ENCODE measurements at regions not wholly inside any gene's neighbourhood (a gene's known extent, or its start where the extent isn't known, plus 50 kb on each side); places are given as distances from the start of the nearest gene placed in this dataset.

- no peak for DNase-seq (ENCODE audit: low read depth in 1 of 2, low spot score in 1 of 2)
These were observed 100.8 kb upstream of the DIO3 start for GRCh38 chr14:101460521-101460920.

GRCh38 chr14:101460986-101461750 lies 100.1 kb upstream of the DIO3 start:
- DNase-seq (ENCODE audit: low read depth in 1 of 2, low spot score in 1 of 2) = no peak

- no peak for DNase-seq (ENCODE audit: low read depth in 1 of 2, low spot score in 1 of 2)
These were observed 99.4 kb upstream of the DIO3 start for GRCh38 chr14:101461891-101462290.

DNA sequence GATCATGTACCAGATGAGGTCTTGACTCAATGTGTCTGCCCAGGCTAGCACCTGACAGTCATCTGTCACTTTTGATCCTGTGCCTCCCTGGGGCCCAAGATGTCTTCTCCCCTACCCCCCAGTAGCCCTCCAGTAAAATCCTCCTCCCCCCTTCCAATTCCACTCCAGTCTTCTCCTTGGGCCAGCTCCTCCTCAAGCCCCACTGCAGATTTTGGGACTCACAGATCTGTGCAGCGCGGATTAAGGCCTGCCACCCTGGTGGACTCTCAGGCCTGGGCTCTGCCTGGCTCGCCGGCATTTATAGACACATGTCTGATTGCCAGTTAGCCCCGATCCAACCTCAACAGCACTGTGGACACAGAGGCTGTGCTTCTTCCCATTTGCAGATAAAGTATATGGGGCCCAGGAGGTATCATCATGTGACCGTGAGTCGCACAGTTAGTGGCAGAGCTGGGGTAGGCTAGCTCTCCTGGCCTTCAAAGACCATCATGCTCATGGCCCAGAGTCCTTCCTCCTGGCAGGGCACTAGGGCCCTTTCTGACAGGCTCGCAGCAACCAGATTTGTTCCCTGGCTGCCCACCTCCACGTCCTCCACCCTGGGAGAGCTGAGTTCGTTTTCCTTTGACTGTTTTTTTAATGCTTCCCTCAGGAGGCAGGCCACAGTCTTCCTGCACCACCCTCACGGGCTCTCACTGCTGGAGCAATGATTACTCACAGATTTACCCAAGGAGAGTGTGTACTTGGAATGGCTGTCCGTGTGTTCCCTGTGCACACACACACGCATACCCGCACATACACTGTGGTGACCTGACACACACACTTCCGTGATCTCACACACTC lies 98.3 kb upstream of the DIO3 start:
- no peak for DNase-seq (ENCODE audit: low read depth in 1 of 2, low spot score in 1 of 2)

DNA sequence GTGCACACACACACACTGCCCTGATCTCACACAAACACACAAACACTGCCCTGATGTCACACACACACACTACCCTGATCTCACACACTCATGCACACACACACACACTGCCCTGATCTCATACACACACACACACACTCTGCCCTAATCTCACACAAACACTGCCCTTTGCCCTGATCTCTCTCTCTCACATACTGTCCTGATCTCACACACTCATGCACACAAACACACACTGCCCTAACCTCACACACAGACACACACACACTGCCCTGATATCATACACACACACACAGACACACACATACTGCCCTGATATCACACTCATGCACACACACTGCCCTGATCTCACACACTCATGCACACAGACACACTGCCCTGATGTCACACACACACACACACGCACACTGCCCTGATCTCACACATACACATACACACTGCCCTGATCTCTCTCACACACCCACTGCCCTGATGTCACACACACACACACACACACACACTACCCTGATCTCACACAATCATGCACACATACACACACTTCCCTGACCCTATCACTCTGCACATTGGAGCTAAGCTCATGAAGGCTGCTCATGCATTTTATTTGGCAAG lies 97.6 kb upstream of the DIO3 start:
- no peak for DNase-seq (ENCODE audit: low read depth in 1 of 2, low spot score in 1 of 2)

DNA sequence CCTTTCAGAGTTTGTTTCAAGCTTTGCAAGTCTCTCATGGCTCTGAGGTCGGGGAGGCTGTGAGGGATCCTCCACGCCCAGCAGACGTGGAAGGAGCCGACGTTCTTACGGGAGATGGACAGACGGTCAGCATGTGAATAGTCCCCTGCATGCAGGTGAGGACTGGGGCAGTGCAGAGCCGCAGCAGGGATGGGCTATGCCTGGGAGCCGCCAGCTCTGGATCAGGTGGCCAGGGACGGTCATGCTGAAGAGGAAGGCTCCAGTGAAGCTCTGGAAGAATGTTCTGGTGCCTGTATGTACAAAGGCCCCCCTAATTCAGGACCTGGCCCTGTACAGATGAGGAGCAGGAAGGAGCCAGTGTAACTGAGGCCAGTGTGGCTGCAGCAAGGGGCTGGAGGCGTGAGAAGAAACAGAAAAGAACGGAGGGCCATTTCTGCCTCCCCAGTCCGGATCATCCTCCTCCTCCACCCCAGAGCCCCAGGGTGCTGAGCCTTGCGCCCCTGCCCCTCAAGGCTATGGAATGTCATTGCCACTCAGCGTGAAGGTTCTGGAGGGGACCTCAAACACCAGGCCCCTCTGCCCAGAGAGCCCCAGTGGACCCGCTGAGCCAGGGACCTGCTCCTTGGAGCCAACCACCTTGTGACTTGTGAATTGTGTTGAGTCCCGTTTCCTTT lies 96.8 kb upstream of the DIO3 start:
- DNase-seq (ENCODE audit: low read depth in 1 of 2, low spot score in 1 of 2) = no peak

DNA sequence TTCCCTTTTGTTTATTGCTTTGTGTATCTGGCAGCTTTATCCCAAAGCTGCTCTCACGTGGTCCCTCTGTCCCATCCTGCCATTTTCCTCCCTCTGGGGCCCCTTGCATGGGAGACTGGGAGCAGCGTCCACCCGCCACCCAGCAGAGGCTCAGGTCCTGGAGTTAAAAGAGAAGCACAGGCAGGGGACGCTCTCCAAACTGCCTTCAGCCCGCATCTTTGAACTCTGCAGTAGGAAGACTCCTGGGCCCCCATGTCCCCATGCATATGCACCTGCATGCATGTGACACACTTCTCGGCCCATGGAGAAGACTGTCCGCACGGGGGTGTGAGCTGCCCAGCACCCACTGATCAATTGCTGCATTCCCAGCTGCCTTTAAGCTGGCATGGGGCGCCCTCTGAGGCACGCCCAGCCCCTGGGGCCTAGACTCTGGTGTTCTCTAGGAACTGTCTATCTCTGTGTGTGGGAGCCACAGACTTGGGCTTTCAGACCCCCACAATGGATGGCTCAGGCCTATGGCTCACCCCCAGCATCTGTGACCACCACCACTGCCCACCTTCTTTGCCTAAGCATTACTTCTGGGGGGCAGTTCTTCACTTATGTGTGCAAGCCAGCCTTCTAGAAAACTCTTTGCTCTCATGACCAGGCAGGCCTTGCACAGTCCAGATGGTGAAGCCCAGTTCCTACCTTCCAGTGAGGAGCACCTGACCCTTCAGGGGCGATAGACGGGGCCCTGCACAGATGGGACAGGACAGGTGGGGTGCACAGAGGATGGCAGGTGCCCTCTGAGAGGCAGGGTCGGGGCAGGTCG lies 96.1 kb upstream of the DIO3 start:
- no peak for DNase-seq (ENCODE audit: low read depth in 1 of 2, low spot score in 1 of 2)

DNA sequence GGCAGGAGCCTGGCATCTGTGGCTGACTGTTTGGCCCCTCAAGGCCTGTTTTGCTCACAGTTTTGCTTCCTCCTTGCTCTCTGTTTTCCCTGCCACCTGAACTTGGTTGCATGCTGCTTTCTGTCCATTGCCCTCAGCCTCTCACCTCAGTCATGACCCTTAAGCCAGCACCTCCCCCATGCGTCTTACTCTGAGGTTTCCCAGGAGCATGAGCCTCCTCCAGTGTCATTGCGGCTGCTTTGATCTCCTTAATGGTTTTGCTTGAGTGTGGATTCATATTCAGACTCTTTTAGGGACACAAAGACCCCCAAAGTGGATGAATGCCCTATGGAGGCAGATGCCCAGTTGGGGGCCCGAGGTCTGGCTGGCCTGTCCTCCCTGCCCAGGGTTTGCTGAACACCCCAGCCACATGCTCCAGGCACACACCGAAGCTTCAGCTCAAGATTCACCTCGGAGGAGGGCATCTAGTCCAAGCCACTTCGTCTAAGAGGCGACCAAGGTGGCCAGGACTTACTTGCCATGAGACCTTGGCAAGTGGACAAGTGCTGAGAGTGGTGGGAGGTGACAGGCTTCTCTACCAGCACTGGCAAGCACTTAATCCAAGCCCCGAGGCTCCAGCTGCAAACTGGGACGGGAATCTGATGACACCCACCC lies 95.4 kb upstream of the DIO3 start:
- DNase-seq (ENCODE audit: low read depth in 1 of 2, low spot score in 1 of 2) = no peak

- no peak for DNase-seq (ENCODE audit: low read depth in 1 of 2, low spot score in 1 of 2)
These were observed 94.7 kb upstream of the DIO3 start for GRCh38 chr14:101466456-101467180.

DNA sequence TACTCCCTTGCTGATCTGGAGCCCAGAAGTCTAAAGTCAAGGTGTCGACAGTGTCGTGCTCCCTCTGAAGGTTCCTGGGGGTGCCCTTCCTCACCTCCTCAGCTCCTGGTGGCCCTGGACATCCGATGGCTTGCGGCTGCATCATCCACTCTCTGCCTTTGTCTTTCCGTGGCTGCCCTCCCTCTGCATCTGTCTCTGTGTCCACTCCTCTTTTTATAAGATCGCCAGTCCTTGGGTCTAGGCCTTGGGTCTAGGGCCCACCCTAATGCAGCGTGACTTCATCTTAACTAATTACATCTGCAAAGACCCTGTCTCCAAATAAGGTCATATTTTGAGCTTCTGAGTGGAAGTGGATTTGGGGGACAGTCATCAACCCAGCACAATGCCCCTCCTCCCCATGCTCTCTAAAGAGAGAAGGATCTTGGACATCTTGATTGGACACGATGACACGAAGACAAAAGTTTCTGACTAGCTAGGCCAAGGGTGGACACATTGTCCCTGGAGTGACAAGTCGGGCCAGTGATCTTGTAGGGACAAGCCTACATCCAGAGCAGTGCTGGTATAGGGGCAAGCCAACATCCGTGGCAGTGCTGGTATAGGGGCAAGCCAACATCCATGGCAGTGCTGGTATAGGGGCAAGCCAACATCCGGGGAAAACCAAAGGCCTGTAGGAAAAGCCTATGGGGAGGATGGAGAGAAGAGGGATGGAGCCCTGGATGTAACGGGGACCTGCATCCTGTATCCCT lies 93.9 kb upstream of the DIO3 start:
- DNase-seq (ENCODE audit: low read depth in 1 of 2, low spot score in 1 of 2) = no peak

DNA sequence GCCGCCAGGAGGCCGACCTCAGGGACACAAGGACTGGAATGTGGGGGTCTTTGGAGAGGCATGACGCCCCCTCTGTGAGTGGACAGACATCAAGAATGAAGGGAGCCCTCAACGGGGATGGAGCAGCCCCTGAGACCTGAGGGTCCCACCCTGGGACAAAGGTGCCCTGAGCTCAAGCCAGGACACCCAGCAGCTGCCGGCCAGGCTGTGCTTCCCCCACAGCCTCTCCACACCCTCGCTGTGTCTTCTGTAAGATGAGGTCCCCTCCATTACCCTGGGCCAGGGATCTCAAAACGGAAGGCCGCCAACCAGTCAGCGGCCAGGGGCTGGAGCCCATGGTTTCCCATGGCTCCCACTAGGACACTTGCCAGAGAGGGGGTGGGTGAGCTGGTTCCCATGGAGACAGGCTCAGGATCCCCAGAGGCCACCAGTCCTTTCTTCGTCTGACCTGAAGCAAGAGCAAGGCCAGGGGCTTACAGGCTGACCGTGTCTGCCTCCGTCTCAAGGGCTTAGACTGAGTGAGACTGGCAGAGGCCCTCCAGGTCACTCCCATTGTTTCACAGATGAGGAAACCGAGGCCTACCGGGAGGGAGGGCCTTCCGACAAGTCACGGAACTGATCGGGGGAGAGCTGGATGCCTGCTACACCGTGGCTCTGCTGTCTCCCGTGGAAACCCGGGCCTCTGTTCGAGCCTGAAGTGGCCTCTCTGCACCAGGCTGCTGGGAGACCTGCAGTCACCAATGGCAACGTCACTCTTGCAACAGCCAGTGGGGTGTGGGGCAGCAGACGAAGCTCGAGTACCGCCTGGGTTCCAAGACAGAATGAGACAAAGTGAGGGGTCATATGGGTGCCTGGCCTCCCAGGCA lies 91.7 kb upstream of the DIO3 start:
- DNase-seq (ENCODE audit: low read depth in 1 of 2, low spot score in 1 of 2) = no peak

GRCh38 chr14:101470266-101470665 lies 91.0 kb upstream of the DIO3 start:
- DNase-seq (ENCODE audit: low read depth in 1 of 2, low spot score in 1 of 2) = no peak

DNA sequence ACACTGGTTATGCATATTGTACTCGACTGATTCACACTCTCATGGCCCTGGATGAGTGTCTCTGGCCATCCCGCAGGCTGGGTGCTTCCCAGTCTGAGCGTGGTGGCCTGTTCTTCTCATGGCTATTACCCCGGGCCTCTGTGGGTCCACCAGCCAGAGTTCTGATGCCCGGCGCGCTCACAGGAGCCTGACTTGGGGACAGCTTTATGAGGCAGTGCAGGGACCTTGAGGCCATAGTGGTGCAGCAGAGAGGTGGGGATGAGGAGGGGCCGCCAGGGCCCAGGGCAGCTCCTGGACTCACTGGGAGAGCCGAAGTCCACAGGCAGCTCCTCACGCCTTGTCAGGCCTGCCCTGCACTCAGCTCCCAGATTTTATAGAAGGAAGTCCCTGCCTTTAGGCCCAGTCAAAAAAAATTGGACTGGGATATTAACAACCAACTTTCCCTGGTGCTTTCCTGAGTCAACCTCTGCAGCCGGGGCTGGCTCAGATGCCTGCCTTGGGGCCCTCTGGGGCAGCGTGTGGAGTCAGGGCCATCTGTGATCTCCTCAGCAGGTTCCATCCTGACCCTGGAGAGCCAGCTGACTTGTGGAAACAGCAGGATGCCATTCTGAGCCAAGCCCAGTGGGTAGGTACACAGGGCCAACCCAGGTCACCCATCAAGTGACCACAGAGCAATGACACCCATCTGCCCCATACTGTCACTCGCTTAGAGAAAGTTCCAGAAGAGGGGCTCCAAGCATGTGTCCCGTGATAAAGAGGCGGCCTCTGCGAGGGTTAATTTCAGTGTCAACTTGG lies 89.4 kb upstream of the DIO3 start:
- DNase-seq (ENCODE audit: low read depth in 1 of 2, low spot score in 1 of 2) = no peak

DNA sequence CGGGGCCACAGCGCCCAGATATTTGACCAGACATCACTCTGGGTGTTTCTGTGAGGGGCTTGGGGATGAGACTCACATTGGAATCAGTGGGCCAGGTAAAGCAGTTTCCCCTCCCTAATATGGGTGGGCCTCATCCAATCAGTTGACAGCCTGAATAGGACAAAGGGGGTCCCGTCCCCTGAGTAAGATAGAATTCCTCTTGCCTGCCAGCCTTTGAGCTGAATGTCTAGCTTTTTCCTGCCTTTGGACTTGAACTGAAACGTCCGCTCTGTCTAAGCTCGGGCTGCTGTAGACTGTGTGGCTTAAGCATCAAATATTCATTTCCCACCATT lies 88.8 kb upstream of the DIO3 start:
- DNase-seq (ENCODE audit: low read depth in 1 of 2, low spot score in 1 of 2) = no peak

- no peak for DNase-seq (ENCODE audit: low read depth in 1 of 2, low spot score in 1 of 2)
These were observed 88.1 kb upstream of the DIO3 start for GRCh38 chr14:101473045-101473729.

GRCh38 chr14:101473795-101474562 lies 87.3 kb upstream of the DIO3 start:
- no peak for DNase-seq (ENCODE audit: low read depth in 1 of 2, low spot score in 1 of 2)

All from activated T-helper 1 cell treated with anti-CD3 and anti-CD28 coated beads, Interleukin-2, amount 50 U/mL, for 16 hours (primary cell).